ENCODE measurements at regions not wholly inside any gene's neighbourhood (a gene's known extent, or its start where the extent isn't known, plus 50 kb on each side); places are given as distances from the start of the nearest gene placed in this dataset.

DNA sequence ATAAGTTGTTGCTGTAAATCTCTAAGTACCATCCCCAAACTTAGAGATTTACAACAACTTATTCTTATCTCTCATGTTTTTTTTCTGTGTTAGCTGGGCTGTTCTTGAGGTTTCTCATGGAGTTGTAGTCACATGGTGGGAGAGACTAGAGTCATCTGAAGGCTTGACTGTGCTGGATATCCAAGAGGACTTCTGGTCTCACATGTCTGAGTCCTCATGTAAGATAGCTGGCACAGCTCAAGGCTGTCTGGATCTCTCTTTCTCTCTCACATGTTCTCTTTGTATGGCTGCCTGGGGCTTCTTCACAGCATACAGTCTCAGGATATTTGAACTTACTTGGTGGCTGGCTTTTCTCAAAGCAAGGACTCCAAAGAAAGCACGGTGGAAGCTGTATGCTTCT, 63.8 kb downstream of the DACT1 start:
- TF ChIP-seq EP300 (IDR thresholded peaks at IDR 0.05) (no peak), POLR2AphosphoS5 (IDR thresholded peaks at IDR 0.05) (no peak)
